DMS 273 (cell line): ENCODE measurements at regions not wholly inside any gene's neighbourhood (a gene's known extent, or its start where the extent isn't known, plus 50 kb on each side); places are given as distances from the start of the nearest gene placed in this dataset.
"Not testable (repeated sequence)": the region's sequence is repeated elsewhere in the genome, so short reads cannot be mapped to it uniquely, and the experiment has no call there.

Experiments
- DNase-seq: peaks from one replicate; lab custom pipeline; 2025; ENCODE audit not compliant: unreplicated experiment; lab: John Stamatoyannopoulos, UW

GRCh38 chr6:3672339-3672738, 79.2 kb downstream of the PXDC1 start:
- DNase-seq = not testable (repeated sequence)

- peak; percentile 10 for DNase-seq
Measured at GRCh38 chr6:3671382-3671781, 80.1 kb downstream of the PXDC1 start.

GRCh38 chr6:3670356-3670755, 81.2 kb downstream of the PXDC1 start:
- no peak for DNase-seq

GRCh38 chr6:3669916-3670315, 81.6 kb downstream of the PXDC1 start:
- peak; percentile 17 for DNase-seq

- DNase-seq = no peak
Measured at GRCh38 chr6:3665608-3666007, 85.9 kb downstream of the PXDC1 start.

- no peak for DNase-seq
Measured at GRCh38 chr6:3664625-3665041, 86.9 kb downstream of the PXDC1 start.

GRCh38 chr6:3663811-3664210, 87.7 kb downstream of the PXDC1 start:
- no peak for DNase-seq

- no peak for DNase-seq
Measured at GRCh38 chr6:3663081-3663480, 88.4 kb downstream of the PXDC1 start.

- no peak for DNase-seq
Measured at GRCh38 chr6:3661390-3661789, 90.1 kb downstream of the PXDC1 start.

GRCh38 chr6:3660473-3660872, 91.0 kb downstream of the PXDC1 start:
- DNase-seq = no peak

- DNase-seq = no peak
Measured at GRCh38 chr6:3659748-3660147, 91.8 kb downstream of the PXDC1 start.

- DNase-seq = no peak
Measured at GRCh38 chr6:3656076-3656475, 95.4 kb downstream of the PXDC1 start.

GRCh38 chr6:3654898-3655297, 96.6 kb downstream of the PXDC1 start:
- peak; percentile 34 for DNase-seq

GRCh38 chr6:3654436-3654835, 97.1 kb downstream of the PXDC1 start:
- no peak for DNase-seq

- no peak for DNase-seq
Measured at GRCh38 chr6:3653528-3654070, 97.9 kb downstream of the PXDC1 start.

- DNase-seq = no peak
Measured at GRCh38 chr6:3651698-3652229, 99.7 kb downstream of the PXDC1 start.

GRCh38 chr6:3650959-3651697, 100.4 kb downstream of the PXDC1 start:
- no peak for DNase-seq

- no peak for DNase-seq
Measured at GRCh38 chr6:3650076-3650958, 101.2 kb downstream of the PXDC1 start.

- no peak for DNase-seq
Measured at GRCh38 chr6:3648724-3649123, 102.8 kb downstream of the PXDC1 start.

- no peak for DNase-seq
Measured at GRCh38 chr6:3646616-3647362, 104.7 kb downstream of the PXDC1 start.

GRCh38 chr6:3644739-3645012, 106.8 kb downstream of the PXDC1 start:
- no peak for DNase-seq
